GM21423 (cell line): ENCODE measurements at regions not wholly inside any gene's neighbourhood (a gene's known extent, or its start where the extent isn't known, plus 50 kb on each side); places are given as distances from the start of the nearest gene placed in this dataset.
"Not testable (repeated sequence)": the region's sequence is repeated elsewhere in the genome, so short reads cannot be mapped to it uniquely, and the experiment has no call there.

ENCODE experiments used
- ATAC-seq: cut with Tn5 transposase; IDR thresholded peaks from one replicate; pipeline ENCODE4 v1.9.1; 2021; ENCODE audit warnings: mild to moderate bottlenecking, moderate library complexity; ENCODE audit not compliant: unreplicated experiment

DNA sequence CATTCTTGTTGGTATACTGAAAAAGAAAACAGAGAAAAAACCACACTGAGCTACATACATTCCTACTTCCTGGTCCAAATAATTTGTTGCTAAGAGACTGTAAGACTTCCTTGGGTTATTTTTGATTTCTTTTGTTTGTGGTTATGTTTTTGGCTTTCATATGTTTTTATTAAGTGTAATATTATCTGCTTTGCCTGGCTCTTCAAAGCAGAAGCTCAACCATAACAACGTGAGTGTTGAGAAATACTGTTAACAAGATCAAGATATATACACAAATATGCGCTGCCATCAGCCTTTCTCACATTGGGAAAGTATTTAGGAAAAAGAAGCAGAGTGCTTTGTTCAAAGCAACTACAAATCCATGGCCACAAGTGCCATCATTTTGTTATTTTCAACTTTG is 556.2 kb upstream of the CBLB start:
- ATAC-seq: no peak

DNA sequence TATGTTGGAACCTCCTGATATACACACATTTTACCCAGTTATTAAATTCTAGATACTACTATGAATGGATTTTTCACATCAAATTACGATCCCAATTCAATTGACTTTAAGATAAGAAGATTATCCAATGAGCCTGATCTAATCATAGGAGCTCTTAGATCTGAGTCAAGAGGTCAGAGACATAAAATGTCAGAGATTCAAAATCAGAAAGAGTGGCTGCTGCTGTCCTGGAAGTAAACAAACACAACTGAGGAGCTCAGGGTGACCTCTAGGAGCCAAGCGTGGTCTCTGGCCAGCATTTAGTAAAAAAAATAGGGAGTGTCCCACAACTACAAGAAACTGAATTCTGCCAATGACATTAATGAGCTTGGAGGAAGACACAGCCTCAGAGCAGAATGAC is 557.1 kb upstream of the CBLB start:
- no peak for ATAC-seq

DNA sequence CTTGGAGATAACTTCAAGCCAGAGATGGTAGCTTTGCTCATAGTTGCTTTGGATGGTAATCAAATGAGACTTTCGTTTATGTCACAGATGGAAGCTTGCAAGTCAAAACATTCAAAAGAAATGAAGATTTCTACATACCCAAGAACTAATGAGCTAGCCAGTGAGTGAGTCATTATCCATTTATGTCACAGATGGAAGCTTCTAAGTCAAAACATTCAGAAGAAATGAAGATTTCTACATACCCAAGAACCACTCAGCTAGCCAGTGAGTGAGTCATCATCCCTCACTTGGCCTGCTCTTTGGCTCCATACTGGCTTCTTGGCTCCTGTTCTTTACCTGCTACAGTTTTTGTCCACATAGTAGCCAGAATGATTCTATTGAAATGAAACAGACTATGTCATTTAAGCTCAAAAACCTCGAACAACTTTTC is 559.8 kb upstream of the CBLB start:
- no peak for ATAC-seq

DNA sequence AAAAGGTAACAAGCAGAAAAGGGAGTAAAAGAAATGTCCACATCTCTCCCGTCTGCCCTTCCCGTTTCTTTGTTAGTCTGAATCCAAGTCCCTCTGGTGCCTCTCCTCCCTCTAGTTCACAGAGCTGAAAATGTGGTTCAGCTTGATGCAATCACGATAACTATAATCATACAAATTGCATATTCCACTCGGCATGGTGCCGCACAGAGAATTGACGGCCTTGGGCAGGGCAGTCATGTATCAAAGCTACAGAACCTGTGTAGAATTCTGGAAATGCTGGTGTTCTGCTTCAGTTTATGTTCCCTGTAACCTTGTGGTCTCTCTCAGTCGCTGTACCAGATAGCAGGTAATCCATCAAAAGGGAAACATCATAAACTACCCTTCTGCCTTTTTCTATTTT is 562.9 kb upstream of the CBLB start:
- ATAC-seq: no peak

DNA sequence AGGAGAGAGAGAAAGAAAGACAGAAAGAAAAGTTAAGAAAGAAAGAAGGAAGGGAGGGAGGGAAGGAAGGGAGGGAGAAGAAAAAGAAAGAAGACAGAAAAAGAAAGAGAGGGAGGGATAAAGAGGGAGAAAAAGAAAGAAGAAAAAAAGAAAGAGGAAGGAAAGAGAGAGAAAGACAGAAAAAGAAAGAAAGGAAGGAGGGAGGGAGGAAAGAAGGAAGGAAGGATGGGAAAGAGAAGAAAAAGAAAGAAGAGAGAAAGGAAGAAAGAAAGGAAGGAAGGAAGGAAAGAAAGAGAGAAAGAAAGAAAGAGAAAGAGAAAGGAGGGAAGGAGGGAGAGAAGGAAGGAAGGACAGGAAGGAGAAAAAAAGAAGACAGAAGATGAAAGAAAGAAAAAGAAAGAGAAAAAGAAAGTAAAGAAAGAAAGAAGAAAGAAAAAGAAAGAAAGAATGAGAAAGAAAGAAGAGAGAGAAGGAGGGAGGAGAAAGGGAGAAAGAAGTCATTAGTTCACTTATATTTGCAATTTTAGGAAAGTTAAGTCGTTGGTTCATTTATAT is 567.2 kb upstream of the CBLB start:
- ATAC-seq: no peak

DNA sequence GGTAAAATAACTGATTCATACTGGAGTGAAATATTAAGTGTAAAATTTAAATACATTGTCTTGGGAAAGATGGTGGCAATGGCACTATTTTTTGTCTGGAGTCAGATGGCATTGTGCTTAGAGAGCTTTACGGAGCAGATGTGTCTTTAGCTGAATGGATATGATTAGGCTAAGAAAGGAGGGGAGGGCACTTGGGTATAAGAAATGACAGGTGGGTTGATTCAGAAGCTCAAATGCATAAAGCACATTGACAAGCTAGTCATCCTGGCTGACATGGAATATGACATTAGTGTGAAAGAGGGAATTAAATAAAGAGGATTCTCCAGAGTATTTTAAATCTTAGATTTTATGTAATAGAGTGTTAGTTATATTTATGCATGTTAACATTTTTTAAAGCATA is 570.1 kb upstream of the CBLB start:
- no peak for ATAC-seq

DNA sequence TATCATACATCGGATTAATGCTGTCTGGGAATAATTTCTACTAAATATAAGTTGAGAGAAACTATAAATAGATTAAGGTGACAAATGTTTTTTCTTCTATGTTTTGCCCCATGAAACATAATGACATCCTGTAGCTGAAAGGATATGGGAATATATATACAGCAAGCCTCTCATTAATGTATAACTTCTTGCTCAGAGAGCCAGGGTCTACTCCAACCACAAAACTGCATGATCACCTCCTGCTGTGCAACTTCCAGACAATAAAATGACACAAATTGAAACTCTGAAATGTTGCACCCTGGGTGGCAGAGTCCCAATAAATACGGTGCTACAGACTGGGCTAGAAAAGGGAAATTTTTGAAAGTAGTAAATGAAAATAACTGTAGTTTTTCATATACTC is 571.9 kb upstream of the CBLB start:
- ATAC-seq: no peak

DNA sequence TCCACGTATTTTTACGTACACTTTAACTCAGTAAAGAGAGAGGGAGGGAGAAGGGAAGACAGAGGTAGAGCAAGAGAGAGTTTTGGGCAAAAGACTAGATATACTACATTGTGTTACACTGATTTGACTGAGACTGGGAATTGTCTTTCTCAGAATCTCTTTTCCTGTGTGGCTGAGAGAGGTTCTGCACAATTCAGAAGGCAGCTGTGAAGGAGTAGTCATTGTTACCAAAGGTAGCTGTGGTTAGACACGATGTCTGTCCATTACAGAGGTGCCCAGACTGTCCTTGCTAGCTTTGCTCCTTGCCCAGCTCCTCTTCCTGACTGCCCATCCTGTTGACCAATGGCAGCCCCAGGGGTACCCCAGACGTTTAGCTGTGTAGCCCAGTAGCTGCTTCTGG is 577.5 kb upstream of the CBLB start:
- ATAC-seq: no peak

DNA sequence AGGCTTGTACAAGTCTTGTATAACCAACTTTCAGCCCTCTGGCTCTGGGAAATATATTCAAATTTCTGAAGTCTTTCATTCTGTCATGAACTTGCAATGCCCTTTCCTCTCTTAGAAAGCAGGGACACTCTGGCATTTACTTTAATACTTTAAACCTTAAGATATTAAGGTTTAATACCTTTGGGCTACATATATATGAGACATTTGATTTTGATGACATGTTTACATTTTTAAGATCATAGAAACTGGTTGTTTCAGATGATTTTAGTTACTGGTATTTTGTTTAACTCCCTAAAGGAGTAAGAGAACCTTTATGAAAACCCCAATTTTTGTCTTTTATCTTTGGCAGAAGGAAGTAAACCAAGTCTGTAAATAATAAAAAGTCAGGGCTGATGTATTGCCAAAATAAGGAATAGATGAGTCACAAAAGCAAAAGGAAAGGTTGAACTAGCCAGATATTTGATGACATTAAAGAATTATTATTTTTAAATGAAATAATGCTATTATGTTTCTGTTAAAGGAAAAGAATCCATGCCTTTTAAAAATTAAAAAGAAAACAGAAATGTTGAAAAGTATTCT is 579.0 kb upstream of the CBLB start:
- ATAC-seq: no peak

DNA sequence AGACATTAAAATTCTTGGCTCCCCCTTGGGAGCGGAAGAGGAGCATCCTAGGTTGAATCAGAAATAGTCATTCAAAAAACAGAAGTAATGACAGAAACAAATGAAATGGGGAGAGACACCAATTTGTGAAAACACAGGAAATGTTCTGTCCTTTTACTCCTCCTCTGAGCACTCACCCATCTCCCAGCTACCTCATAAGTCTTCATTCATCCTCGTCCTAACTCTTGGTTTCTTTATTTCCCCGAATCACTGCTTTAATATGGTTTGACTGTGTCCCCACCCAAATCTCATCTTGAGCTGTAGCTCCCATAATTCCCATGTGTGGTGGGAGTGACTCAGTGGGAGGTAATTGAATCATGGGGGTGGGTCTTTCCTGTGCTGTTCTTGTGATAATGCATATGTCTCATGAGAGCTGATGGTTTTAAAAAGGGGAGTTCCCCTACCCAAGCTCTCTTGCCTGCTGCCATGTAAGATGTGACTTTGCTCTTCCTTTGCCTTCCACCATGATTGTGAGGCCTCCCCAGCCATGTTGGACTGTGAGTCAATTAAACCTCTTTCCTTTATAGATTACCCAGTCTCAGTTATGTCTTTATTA is 579.7 kb upstream of the CBLB start:
- not testable (repeated sequence) for ATAC-seq

DNA sequence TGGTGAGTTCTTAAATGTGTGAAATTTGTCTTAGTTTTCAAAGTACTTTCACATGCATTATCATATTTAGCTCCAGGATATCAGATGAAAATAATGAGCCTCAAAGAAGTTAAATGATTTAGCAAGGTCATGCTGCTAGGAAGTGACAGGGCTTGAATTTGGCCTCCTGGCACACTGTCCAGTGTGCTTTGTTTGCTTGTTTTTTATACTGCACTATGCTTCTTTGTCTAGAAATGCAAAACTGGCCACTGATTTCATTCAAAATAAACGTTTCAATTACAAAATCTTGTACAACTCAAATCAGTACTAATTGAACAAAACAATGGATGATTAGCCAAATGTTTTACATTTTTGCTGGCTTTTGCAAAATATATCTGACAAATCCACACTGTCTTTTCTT is 583.3 kb upstream of the CBLB start:
- ATAC-seq: no peak

DNA sequence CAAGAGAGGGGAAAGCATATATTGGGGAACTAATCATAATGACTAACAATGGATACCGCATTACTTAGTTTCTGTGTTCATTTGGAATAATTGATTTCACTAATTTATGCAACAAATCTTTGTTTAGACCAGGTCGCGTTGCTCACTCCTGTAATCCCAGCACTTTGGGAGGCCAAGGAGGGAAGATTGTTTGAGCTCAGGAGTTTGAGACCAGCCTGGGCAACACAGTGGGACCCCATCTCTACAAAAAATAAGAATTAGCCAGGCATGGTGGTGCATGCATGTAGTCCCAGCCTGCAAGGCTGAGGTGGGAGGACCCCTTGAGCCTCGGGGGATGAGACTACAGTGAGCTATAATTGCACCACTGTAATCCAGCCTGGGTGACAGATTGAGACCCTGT is 585.7 kb upstream of the CBLB start:
- no peak for ATAC-seq

DNA sequence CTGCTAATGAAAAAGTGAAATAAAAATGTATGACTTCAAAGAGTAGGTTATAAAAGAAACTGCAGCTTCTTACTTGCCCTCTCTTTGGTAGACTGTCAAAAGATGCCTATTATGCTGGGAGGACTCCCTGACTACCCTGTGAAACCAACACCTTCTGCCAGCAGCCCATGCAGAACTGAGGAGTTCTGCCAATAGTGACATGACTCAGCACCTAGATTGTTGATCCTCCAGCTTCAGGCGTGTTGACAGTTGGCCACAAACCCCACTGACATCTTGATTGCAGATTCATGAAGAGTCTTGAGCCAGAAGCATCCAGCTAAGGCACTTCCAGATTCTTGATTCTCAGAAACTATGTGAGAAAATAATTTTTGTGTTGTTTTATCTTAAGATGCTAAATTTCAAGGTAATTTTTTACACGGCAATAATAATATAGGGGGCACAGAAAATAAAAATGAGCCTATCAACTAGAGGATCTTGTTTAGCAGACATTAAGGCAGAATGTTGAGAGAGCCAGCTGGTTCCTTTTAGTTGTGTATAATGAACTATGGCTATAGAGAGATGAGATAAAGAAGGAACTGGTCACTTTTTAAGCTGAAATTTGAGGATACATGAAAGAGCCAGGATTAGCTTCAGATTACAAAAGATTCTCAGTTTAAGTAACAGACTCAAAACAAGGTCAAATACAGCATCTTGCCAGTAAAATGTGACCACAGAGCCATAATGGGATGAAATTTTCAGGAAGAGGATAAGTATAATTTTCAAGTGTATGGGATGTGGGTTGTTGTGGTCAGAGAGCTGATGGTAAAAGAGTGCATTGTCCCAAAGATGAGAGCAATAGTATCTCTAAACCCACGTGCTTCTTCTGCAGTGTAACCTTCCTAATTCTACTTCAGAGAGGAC is 588.7 kb upstream of the CBLB start:
- peak; percentile 99 for ATAC-seq

DNA sequence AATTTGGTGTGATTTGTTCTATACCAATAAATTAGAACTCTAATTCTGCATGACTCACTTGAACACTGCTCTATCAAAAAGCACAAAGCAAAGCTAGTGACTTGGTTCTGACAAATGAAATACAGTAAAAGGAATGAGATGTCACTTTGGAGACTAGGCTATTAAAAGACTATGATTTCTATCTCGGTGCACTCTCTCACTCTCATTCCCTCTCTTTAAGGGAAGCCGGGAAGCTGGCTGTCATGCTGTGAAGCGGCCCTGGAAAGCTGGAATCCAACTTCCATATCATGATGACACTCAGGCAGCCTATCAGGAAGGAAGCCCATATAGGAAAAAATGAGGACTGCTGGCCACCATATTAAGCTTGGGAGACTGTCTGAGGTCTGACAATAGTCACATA is 590.1 kb upstream of the CBLB start:
- no peak for ATAC-seq

DNA sequence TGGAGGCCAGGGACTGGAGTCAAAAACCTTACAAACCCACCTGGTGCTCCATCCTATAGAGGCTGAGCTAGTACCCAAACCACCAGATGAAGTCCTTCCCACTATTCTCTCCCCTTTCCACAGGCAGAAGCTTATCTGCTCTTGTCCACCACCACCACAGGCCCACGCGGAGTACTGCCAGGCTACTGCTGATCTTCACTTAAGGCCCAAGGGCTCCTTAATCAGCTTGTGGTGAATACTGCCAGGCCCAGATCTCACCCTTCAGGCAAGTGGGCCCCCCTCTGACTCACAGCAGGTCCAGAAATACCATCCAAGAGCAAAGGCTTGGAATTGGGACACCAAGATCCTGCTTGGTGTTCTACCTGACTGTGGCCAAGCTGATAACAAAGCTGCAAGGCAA is 598.1 kb upstream of the CBLB start:
- ATAC-seq: no peak

DNA sequence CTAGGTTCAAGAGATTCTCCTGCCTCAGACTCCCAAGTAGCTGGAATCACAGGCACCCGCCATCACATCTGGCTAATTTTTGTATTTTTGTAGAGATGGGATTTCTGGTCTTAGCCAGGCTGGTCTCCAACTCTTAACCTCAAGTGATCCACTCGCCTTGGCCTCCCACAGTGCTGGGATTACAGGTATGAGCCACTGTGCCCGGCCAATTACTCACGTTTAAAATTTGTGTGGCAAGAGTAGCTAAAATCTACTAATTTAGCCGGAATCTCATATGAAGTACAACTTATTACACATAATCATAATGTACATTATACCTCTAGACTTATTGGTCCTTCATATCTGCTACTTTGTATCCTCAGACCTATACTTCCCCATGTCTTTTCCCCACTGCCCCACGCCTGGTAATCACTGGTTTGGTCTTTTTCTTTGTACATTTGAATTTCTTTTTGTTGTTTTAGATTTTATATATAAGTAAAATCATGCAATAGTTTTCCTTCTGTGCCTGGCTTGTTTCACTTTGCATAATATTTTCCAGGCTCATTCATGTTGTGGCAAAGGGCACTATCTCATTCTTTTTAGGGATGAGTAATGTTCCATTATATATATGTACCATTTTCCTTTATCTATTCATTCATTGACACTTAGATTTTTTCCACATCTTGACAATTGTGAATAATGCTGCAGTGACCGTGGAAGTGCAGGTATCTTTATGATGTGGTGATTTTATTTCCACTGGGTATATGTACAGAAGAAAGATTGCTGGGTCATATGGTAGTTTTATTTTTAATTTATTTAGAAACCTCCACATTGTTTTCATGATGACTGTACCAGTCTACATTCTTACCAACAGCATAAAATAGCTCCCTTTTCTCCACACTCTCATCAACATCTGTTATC is 605.0 kb upstream of the CBLB start:
- no peak for ATAC-seq

DNA sequence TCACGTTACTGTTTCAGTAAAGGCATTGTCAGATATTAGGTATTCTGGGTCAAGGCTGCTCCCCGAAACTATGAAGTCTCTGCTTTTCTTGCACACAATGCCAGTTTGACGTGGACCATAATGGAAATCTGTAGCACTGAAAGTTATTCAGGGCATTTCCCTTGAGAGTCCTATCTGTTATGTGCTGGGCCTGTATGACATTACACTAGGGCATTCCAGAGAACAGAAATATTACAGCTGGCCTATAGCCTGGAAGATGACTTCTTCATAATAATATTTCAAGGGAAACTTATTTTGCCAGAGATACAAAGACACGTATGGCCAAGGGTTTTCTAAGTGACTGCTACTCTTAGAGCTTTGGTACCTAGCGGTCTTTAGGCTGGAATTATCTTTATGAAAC is 613.6 kb upstream of the CBLB start:
- ATAC-seq: no peak

DNA sequence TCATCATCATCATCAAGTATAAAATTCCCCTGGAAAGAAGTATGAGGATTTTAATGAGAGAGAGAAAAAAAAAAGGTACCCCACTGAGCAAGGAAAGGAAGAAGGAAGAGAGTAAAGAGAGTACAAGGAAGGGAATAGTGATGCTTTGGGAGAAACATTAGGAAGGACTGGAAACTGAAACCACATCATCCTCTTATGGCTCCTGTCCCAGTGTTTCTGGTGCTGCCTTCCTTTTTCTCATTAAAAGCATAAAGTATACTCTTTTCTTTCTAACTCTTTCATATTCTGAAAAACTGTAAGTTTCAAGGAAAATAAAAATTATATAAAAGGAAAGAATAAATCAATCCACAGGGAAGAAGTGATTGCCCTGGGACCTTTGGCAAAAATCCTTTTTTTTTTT is 616.4 kb upstream of the CBLB start:
- ATAC-seq: no peak

DNA sequence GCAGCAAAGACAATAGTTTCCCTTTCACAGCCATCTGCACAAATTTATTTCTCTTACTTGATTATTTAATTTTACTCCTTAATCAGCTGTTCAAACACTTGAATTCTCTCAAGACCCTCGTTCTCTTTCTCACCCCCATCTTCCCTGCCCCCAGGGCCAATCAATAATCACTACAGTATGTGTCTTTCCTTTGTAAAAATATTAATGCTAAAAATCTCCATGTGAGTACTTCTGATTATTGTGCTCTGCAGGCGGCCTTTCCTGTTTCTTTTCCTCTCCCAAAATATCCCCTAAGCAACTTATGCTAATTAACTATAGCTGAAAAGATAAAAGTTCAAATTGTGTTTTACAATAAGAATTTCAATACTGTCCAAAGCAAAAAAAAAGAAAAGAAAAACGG is 617.0 kb upstream of the CBLB start:
- ATAC-seq: no peak

DNA sequence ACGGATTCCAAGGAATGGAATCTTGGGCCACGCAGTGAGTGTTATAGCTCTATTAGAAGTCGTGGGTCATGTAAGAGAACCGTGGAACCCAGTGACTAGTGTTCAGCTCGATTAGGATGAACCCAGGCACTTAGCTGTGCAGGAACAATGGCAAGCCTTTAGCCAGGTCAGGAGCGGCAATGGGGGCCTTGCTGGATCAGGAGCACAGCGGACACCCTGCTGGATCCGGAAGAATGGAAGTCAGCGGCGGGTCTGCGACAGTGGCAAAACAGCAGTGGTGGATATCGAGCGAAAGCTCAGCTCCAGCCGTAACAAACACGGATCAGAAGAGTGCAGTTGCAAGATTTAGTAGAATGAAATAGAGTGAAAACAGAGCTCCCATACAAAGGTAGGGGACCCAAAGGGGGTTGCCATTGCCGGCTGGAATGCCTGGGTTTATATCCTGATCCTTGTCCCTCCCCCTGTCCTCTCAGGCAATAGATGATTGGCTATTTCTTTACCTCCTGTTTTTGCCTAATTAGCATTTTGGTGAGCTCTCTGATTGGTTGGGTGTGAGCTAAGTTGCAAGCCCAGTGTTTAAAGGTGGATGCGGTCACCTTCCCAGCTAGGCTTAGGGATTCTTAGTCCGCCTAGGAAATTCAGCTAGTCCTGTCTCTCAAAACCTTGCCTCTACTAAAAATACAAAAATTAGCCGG is 618.3 kb upstream of the CBLB start:
- not testable (repeated sequence) for ATAC-seq
